ENCODE measurements at regions not wholly inside any gene's neighbourhood (a gene's known extent, or its start where the extent isn't known, plus 50 kb on each side); places are given as distances from the start of the nearest gene placed in this dataset.

DNA sequence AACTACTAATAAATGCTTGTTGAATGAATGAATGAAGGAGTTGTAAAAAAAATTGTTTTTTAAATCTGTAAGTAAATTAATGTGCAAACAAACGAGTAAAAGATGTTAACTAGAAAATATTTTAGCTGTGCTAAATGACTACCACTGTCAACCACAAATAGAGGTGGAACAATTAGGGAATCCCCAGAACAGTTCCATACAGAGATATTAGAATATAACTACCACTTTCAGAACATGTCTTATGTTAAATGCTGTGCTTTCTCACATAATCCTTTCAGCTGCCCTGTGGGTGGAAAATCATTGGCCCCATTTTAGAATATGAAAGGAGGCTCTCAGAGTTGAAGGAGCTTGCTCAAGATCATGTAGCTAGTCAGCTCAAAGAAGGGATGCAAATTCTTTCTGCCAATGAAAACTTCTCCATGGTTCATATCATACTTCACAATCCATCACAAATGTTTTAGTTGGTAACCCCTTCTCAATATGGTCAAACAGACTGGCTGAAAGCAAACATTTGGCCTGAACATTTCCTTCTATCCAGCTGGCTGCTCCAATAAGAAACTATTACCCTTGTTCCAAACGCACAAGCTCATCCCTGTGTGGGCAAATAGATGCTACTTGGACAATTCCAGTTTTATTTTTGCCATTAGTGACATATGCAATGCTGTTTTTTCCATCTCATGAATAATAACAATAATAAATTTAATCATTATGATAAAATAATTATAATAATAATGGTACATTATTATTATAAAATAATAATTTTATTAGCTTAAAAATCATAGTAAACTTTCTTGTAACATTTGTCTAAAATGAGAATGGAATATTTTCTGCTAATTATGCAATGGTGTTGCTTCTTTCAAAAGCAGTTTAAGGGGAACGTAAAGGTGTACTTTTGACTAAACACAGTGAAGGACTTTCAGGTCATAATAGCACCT is 290.4 kb upstream of the STT3B start:
- TF ChIP-seq, protein P1, sequence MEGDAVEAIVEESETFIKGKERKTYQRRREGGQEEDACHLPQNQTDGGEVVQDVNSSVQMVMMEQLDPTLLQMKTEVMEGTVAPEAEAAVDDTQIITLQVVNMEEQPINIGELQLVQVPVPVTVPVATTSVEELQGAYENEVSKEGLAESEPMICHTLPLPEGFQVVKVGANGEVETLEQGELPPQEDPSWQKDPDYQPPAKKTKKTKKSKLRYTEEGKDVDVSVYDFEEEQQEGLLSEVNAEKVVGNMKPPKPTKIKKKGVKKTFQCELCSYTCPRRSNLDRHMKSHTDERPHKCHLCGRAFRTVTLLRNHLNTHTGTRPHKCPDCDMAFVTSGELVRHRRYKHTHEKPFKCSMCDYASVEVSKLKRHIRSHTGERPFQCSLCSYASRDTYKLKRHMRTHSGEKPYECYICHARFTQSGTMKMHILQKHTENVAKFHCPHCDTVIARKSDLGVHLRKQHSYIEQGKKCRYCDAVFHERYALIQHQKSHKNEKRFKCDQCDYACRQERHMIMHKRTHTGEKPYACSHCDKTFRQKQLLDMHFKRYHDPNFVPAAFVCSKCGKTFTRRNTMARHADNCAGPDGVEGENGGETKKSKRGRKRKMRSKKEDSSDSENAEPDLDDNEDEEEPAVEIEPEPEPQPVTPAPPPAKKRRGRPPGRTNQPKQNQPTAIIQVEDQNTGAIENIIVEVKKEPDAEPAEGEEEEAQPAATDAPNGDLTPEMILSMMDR (conservative IDR thresholded peaks at IDR 0.05; ENCODE audit: low read depth in 2 of 2) = no peak
- no peak for TF ChIP-seq EZH2phosphoT487 (IDR thresholded peaks at IDR 0.05; ENCODE audit: unreplicated experiment)
- no peak for TF ChIP-seq POLR2AphosphoS5 (IDR thresholded peaks at IDR 0.05; ENCODE audit: low read depth)
- no peak for TF ChIP-seq CREB1 (CRISPR knock-in tag; IDR thresholded peaks at IDR 0.05; ENCODE audit: low read depth)
- no peak for TF ChIP-seq EZH2 (IDR thresholded peaks at IDR 0.05; ENCODE audit: low read depth, unreplicated experiment)
- TF ChIP-seq, protein P2, sequence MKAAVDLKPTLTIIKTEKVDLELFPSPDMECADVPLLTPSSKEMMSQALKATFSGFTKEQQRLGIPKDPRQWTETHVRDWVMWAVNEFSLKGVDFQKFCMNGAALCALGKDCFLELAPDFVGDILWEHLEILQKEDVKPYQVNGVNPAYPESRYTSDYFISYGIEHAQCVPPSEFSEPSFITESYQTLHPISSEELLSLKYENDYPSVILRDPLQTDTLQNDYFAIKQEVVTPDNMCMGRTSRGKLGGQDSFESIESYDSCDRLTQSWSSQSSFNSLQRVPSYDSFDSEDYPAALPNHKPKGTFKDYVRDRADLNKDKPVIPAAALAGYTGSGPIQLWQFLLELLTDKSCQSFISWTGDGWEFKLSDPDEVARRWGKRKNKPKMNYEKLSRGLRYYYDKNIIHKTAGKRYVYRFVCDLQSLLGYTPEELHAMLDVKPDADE (IDR thresholded peaks at IDR 0.05) = no peak
- TF ChIP-seq JUNB (IDR thresholded peaks at IDR 0.05; ENCODE audit: unreplicated experiment) = no peak
- TF ChIP-seq ZNF114 (CRISPR knock-in tag; IDR thresholded peaks at IDR 0.05) = no peak
- TF ChIP-seq, protein P3, sequence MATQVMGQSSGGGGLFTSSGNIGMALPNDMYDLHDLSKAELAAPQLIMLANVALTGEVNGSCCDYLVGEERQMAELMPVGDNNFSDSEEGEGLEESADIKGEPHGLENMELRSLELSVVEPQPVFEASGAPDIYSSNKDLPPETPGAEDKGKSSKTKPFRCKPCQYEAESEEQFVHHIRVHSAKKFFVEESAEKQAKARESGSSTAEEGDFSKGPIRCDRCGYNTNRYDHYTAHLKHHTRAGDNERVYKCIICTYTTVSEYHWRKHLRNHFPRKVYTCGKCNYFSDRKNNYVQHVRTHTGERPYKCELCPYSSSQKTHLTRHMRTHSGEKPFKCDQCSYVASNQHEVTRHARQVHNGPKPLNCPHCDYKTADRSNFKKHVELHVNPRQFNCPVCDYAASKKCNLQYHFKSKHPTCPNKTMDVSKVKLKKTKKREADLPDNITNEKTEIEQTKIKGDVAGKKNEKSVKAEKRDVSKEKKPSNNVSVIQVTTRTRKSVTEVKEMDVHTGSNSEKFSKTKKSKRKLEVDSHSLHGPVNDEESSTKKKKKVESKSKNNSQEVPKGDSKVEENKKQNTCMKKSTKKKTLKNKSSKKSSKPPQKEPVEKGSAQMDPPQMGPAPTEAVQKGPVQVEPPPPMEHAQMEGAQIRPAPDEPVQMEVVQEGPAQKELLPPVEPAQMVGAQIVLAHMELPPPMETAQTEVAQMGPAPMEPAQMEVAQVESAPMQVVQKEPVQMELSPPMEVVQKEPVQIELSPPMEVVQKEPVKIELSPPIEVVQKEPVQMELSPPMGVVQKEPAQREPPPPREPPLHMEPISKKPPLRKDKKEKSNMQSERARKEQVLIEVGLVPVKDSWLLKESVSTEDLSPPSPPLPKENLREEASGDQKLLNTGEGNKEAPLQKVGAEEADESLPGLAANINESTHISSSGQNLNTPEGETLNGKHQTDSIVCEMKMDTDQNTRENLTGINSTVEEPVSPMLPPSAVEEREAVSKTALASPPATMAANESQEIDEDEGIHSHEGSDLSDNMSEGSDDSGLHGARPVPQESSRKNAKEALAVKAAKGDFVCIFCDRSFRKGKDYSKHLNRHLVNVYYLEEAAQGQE (IDR thresholded peaks at IDR 0.05; ENCODE audit: unreplicated experiment) = no peak
- TF ChIP-seq STAT1 (IDR thresholded peaks at IDR 0.05; ENCODE audit: unreplicated experiment) = no peak
- TF ChIP-seq ZNF331 (CRISPR knock-in tag; IDR thresholded peaks at IDR 0.05; ENCODE audit: low read depth) = no peak
- no peak for TF ChIP-seq NANOG (IDR thresholded peaks at IDR 0.05; ENCODE audit: borderline replicate concordance)
